DMS53 (cell line): ENCODE measurements at regions not wholly inside any gene's neighbourhood (a gene's known extent, or its start where the extent isn't known, plus 50 kb on each side); places are given as distances from the start of the nearest gene placed in this dataset.
"Not testable (repeated sequence)": the region's sequence is repeated elsewhere in the genome, so short reads cannot be mapped to it uniquely, and the experiment has no call there.

Experiments used
- DNase-seq: peaks from one replicate; lab custom pipeline; 2025; lab: John Stamatoyannopoulos, UW

DNA sequence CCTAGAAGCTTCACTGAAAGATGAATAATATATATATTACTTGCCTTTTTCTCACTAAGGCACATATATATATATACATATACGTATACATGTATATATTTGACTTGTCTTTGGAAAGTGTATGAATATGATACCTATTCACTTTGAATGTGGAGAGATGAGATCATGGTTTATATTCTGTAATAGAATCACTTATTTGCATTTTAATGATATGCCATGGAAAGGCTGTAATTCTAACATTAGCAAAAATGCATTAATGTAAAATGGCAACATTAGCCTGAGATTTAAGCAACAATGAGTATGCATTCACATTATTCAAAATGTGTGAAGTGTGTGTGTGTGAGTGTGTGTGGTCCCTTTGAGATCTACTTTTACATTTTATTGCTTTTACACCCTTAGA, 54.5 kb upstream of the PRKD1 start:
- no peak for DNase-seq

DNA sequence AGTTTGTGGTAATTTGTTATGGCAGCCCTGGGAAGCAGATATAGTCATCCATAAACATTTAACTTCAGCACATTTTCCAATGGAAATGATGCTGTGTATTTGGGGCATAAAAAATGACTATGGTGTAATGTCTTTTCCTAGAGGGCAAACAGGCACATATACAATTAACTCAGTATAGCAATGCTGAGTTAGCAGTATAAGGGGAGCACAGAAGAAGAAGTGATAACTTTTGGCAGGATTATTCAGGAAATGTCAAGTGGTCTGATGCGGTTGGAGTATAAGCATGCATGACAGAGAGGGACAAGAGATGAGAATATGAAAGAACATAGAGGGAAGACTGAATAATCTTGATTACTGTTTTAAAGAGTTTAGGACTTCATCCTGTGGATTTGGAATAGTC, 55.3 kb upstream of the PRKD1 start:
- DNase-seq, result no peak

DNA sequence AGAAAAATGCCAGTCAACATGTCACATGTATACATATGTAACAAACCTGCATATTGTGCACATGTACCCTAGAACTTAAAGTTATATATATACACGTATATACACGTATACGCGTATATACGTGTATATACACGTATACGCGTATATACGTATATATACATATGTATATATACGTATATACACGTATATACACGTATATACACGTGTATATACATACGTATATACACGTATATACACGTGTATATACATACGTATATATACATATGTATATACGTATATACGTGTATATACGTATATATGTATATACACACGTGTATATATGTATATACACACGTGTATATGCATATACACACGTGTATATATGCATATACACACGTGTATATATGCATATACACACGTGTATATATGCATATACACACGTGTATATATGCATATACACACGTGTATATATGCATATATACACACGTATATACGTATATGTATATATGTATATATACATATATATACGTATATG, 62.8 kb upstream of the PRKD1 start:
- DNase-seq, result not testable (repeated sequence)

DNA sequence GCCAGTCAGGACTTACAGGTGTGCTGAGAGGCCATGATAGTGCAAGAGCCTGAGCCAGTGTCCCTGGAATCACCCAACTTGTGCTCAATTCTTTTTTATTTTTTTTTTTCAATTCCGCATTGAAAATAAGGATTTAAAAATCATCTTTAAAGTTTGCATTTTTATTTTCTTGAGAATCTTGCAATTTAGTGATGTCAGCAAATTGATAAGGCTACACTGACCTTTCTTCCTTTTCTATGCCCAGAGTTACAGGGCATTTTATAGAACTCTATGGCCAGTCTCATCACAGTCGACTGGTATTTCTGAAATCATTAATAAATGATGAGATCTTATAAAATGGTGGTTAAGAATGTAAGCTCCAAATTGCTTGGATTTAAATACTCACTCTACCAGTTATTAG, 63.3 kb upstream of the PRKD1 start:
- DNase-seq, result no peak

GRCh38 chr14:29993143-29993542, 65.5 kb upstream of the PRKD1 start:
- peak; percentile 23 for DNase-seq

DNA sequence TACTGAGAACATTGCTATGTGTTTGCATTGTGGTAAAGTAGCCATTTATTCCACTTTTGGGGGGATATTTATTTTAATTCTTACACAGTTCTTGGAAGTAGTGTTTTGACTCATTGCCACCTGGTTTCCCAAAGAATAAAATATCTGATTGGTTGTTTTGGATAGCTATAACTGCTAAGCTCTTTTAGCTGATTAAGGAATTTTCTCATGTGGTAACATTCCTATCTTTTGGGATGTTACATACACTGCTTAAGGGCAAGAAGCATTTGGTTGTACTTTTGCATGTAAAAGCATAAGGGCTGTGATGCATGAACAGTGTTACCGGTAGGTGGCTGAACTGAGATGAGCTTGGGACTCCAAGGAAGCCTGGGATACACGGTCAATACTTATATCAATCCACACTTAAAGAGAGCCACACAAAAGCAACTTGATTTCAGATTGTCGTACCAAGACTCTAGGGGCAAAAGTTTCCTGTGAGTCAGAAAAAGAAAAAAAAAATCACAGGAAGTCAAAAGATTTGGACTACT, 71.4 kb upstream of the PRKD1 start:
- DNase-seq, result no peak

DNA sequence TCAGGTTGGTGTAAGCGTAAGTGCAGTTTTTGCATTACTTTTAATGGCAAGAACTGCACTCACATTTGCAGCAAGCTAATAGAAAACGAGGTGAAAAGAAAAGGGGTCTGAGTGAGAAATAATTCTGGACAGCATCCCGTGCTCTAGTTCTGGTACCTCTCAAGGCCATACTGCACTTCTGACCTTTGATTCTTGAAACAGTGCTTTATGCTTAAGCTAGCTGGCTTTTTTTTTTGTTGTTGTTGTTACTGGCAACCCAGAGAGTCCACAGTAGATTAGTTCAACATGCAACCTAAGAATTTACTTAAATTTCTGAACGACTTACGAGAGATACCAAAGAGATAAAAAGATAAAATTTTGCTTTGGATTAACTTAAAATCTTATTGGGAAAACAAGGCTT, 75.2 kb upstream of the PRKD1 start:
- DNase-seq, result no peak

DNA sequence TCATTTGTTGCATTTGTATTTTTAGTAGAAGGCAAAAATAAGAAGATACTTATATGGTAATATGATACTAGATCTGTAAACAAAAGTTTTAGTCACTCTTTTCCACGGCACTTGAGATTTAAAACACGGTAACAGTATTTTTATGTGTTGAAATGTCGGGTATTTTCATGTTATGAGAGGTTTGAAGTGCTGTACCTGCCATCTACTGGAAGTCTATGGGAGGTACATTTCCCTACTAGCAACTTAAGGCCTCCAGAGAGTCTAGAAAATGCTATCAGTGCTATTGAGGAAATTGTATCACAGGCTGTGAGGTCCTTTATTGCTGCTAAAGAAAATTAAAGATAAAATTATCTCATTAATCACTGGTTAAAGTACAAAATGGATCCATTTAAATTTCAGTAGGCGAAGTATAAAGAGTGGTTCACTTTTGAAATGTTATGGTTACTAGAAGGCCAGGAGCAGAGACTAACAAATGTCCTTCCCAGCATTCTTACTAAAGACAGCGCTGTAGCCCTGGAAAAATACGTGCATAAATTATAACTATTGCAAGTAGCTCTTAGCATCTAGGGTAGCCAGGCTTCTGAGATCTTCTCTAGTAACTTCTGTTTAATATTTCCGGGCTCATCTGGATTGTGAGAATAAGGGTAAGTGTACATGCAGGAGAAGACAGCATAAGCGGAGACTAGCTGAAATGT, 77.6 kb upstream of the PRKD1 start:
- peak; percentile 77 for DNase-seq

GRCh38 chr14:30006695-30007094, 79.0 kb upstream of the PRKD1 start:
- DNase-seq, result no peak

- no peak for DNase-seq
Measured at GRCh38 chr14:30015489-30015888, 87.8 kb upstream of the PRKD1 start.

- DNase-seq, result no peak
Measured at GRCh38 chr14:30016002-30016401, 88.4 kb upstream of the PRKD1 start.

DNA sequence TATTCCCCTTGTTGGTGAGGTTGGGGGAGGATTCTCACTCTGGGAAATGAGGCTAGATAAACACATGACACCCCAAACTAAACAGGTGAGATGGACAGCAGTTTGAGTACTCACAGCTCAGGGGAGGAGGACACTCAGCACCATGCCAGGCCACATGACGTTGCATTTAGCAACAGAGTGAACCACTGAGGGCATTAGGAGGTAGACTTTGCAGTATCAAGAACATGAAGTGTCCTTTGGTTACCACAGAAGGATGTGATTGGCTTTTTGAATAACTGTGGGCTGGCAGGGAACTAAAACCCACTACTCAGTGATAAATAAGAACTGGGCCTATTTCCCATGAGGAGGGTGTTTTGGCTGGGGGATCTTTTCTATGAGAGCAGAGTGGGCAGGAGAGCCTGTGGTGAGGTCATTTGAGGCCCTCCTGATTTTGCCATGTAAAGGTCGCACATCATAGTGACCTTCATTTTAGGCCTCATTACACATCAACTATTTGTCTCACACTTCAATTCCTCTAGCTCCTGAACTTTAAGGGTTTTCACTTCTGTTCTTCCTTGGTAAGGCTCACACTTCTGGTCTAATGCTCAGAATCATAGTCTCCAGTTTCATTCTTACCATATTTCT, 89.8 kb upstream of the PRKD1 start:
- no peak for DNase-seq

DNA sequence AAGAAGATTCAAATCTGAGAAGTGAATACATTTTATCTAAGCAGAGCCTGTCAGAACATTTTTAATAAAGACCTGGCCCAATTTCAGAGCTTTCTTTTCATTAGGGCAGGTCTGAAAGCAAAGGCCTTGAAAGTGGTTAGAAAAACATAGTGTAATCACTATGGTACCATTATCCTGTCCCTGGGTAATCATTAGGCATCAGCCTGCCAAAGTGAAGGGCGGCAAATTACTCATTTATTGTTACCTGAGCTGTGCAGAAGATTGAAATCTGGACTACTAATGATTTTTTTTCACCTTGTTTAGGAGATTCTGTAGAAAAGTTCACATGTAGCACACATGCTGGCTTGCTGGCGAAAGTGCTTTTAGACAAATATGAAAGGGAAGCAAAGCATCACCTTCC, 92.6 kb upstream of the PRKD1 start:
- no peak for DNase-seq

DNA sequence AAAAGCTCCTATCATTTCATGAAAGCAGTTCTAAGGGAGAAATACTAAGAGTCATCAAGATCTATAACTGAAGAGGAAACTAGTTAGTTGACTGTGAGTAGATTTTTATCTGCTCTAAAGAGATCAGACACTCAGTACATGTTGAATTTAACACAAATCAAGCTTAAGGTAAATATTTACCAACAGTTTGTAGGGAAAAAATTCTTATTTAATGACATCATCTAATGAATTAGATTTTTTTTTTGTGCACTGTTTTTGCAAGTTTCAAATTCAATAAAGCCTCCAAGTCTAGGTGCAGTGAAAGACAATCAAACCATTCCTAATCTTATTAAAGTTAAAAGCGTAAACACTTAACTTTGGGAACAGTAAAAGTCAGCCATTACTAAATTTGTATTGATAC, 93.0 kb upstream of the PRKD1 start:
- DNase-seq, result peak; percentile 3

GRCh38 chr14:30023350-30023749, 95.7 kb upstream of the PRKD1 start:
- not testable (repeated sequence) for DNase-seq

DNA sequence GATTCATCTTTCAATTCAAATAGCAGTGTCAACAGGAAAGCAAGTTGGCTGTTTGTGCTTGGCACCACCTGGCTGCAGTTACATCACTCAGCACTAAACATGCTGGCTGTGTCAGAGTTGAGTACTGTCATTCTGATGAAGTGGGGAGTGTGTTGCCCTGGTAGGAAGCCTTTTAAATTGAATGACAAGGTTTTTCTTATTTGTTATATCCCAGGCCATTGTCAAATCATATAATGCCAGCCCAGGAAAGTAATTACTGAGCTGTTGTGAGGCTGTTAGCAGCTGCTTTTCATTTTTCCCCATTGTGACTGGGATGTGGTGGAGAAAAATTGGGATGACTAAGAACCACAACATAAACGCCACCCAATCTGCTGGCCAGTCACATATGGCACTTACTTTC, 106.5 kb upstream of the PRKD1 start:
- peak; percentile 39 for DNase-seq

- no peak for DNase-seq
Measured at GRCh38 chr14:30035361-30035760, 107.7 kb upstream of the PRKD1 start.

DNA sequence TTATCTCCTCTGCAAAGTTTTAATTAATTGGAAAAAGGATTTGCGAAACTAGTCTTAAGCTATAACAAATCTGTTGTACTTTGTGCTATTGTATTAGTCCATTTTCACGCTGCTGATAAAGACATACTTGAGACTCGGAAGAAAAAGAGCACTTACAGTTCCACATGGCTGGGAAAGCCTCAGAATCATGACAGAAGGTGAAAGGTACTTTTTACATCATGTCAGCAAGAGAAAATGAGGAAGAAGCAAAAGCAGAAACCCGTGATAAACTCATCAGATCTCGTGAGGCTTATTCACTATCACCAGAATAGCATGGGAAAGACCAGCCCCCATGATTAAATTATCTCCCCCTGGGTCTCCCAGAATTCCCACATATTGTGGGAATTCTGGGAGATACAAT, 118.1 kb upstream of the PRKD1 start:
- DNase-seq, result no peak

DNA sequence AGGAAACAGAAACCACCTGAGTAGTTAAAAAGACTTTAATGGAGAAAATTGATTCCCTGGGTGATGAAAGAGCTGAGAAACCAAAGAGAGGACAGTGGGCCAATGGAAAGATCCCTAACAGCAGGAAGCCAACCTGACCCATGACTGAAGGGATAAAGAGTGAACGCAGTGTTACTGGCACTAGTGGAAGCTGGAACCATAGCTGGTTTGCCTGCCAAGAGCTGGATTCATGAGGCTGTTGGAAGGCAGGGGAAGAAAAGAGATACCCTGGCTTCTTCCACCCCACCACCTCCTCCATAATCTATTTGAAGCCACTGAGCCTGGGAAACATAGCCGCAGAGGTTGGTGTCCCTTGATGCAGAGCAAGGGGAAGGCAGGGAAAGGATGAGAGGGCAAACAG, 125.5 kb upstream of the PRKD1 start:
- DNase-seq, result no peak

DNA sequence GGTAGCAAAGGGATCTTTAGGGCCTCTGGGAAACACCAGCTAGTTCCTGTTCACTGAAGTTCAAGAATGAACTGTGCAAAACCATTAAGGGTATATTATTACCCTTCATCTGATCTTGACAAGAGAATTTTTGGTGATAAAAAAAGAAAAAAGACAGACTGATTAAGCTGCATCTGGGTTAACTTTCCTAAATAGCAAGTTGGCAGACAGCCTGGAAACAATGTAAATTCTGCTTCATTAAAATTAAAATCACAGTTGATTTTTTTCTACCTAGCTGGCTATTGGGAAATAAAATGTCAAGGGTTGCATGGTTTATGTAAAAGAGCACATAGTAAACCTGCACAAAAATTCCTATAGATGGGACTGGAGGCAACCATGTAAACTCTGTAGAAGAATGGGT, 126.6 kb upstream of the PRKD1 start:
- no peak for DNase-seq

- DNase-seq, result no peak
Measured at GRCh38 chr14:30058401-30058800, 130.8 kb upstream of the PRKD1 start.

- DNase-seq, result no peak
Measured at GRCh38 chr14:30063746-30064145, 136.1 kb upstream of the PRKD1 start.

- no peak for DNase-seq
Measured at GRCh38 chr14:30064454-30064853, 136.8 kb upstream of the PRKD1 start.

- DNase-seq, result no peak
Measured at GRCh38 chr14:30069536-30069935, 141.9 kb upstream of the PRKD1 start.
